Stomach (tissue), 8 donors: ENCODE measurements at regions not wholly inside any gene's neighbourhood (a gene's known extent, or its start where the extent isn't known, plus 50 kb on each side); places are given as distances from the start of the nearest gene placed in this dataset.

Source experiments
- DNase-seq, 2 donors: peaks; one replicate each; pipeline versions ENCODE4 v3.0.0 to v3.0.0-alpha.2; 2013 to 2019
- H3K27ac ChIP-seq, 5 donors: fragments of 200-600 bp in 4 of 5; sonication (generic) in 4 of 5; one replicate each; pipeline ENCODE4 v1.5.1; 2013 to 2019; ENCODE audit warnings: mild to moderate bottlenecking in 1 of 5, moderate library complexity in 1 of 5
- H3K27me3 ChIP-seq, 3 donors: fragments of 200-600 bp; sonication (generic); one replicate each; pipeline ENCODE4 v1.5.1; 2017 to 2019; ENCODE audit warnings: mixed run types in 1 of 3
- H3K36me3 ChIP-seq, 4 donors: fragments of 200-600 bp; sonication (generic); 1 replicate in 3 of 4; 2 replicates in 1 of 4; pipeline ENCODE4 v1.5.1; 2016 to 2019
- H3K4me1 ChIP-seq, 4 donors: fragments of 200-600 bp; sonication (generic); one replicate each; pipeline ENCODE4 v1.5.1; 2016 to 2019
- H3K4me3 ChIP-seq, 4 donors: fragments of 200-600 bp; sonication (generic) in 3 of 4; one replicate each; pipeline ENCODE4 v1.5.1; 2016 to 2019; ENCODE audit warnings: mild to moderate bottlenecking in 1 of 4
- H3K9me3 ChIP-seq, 4 donors: fragments of 200-600 bp; sonication (generic); one replicate each; pipeline ENCODE4 v1.5.1; 2016 to 2019
- CTCF ChIP-seq, 7 experiments: fragments of 450-650 bp in 4 of 7; fragments of 200-600 bp in 3 of 7; sonication (generic) in 3 of 7; IDR thresholded peaks; one replicate each; pipeline ENCODE4 v1.5.1; 2016 to 2019; ENCODE audit warnings: antibody characterized with exemption in 7 of 7, control low read depth in 2 of 7, mild to moderate bottlenecking in 1 of 7
- EP300 ChIP-seq: sonication (generic); formaldehyde crosslinking; IDR thresholded peaks from one replicate; pipeline ENCODE4 v1.6.1; 2017; ENCODE audit warnings: antibody characterized with exemption
- POLR2A ChIP-seq, 4 donors: fragments of 450-650 bp; IDR thresholded peaks; one replicate each; pipeline ENCODE4 v1.6.1; 2016; ENCODE audit warnings: antibody characterized with exemption in 4 of 4, control low read depth in 2 of 4, mild to moderate bottlenecking in 1 of 4, moderate library complexity in 1 of 4
- POLR2AphosphoS5 ChIP-seq, 3 donors: sonication (generic); formaldehyde crosslinking; IDR thresholded peaks; one replicate each; pipeline ENCODE4 v1.6.1; 2016; ENCODE audit warnings: antibody characterized with exemption in 3 of 3
- WGBS, 5 donors: extraction: QIAGEN DNeasy Blood & Tissue Kit in 3 of 5; methylation state at CpG; one replicate each; pipeline versions ENCODE4 v1.1.5 to v1.1.7; 2013 to 2018; 5-methylcytosine and 5-hydroxymethylcytosine counted together
- intact Hi-C: fragments of 100-400 bp; cut with DNase I; formaldehyde crosslinking; loops from one replicate; pipeline ENCODE4 v1.15.1; 2023; ENCODE audit warnings: low total_unique reads
- donor health status: healthy with polysubstance abuse.
- donor health status: Bipolar disorder and iron deficiency.
- donor health status: healthy.

- H3K27ac ChIP-seq = no peak overlapping the region
- no peak overlapping the region for H3K4me3 ChIP-seq
- H3K36me3 ChIP-seq = no peaks in the 10 kb centered on the region
- TF ChIP-seq CTCF (IDR thresholded peaks at IDR 0.05) (no peak), POLR2A (IDR thresholded peaks at IDR 0.05) (no peak), EP300 (no peak), POLR2AphosphoS5 (IDR thresholded peaks at IDR 0.05) (no peak)
- peaks cover 0 to 4% (median 0%) of the 10 kb centered on the region in 4 donors for H3K4me1 ChIP-seq
- WGBS, 5 donors = 50 to 69% (median 62%) methylated on average over 1 of the region's 1 CpG
- no peaks in the 10 kb centered on the region for H3K9me3 ChIP-seq
- no peaks in the 10 kb centered on the region for H3K27me3 ChIP-seq
- intact Hi-C loops = loop anchor here (10.0 kb wide), 1 partner anchor 258 kb away; no protein-coding TSS in a partner anchor
- no peak for DNase-seq
Observed at GRCh38 chr9:71253011-71253410, 131.6 kb upstream of the TRPM3 start.

- intact Hi-C loops = loop anchor here (10.0 kb wide), 1 partner anchor 256 kb away; no protein-coding TSS in a partner anchor
- no peak for DNase-seq
- H3K27ac ChIP-seq = no peak overlapping the region
Observed at GRCh38 chr9:71250581-71250980, 129.2 kb upstream of the TRPM3 start.

GRCh38 chr9:71249729-71250317 is 128.4 kb upstream of the TRPM3 start:
- Histone ChIP-seq H3K27ac (no peak overlapping the region), H3K4me1 (peaks cover 0 to 4% (median 0%) of the 10 kb centered on the region in 4 donors), H3K36me3 (no peaks in the 10 kb centered on the region), H3K4me3 (no peak overlapping the region), H3K27me3 (no peaks in the 10 kb centered on the region), H3K9me3 (no peaks in the 10 kb centered on the region)
- peak in 1 of 2 donors; percentile 81 for DNase-seq
- TF ChIP-seq CTCF (IDR thresholded peaks at IDR 0.05) (peak in 5 of 7 experiments; percentile 34 to 59 (median 56)), POLR2AphosphoS5 (IDR thresholded peaks at IDR 0.05) (peak in 1 of 3 donors; percentile 15), POLR2A (IDR thresholded peaks at IDR 0.05) (no peak)
- intact Hi-C loops = loop anchor here (10.0 kb wide), 2 partner anchors 255 to 605 kb away; no protein-coding TSS in a partner anchor
- 13 to 18% (median 15%) methylated on average over 5 of the region's 5 CpGs for WGBS, 5 donors

More at GRCh38 chr9:71250581-71250980, 129.2 kb upstream of the TRPM3 start:
- 20 to 33% (median 25%) methylated on average over 4 of the region's 4 CpGs for WGBS, 5 donors
- H3K4me3 ChIP-seq = no peak overlapping the region
- no peaks in the 10 kb centered on the region for H3K9me3 ChIP-seq
- TF ChIP-seq POLR2AphosphoS5 (IDR thresholded peaks at IDR 0.05) (no peak), CTCF (IDR thresholded peaks at IDR 0.05) (no peak), EP300 (no peak), POLR2A (IDR thresholded peaks at IDR 0.05) (no peak)
- H3K4me1 ChIP-seq = peaks cover 0 to 4% (median 0%) of the 10 kb centered on the region in 4 donors
- H3K36me3 ChIP-seq = no peaks in the 10 kb centered on the region
- H3K27me3 ChIP-seq = no peaks in the 10 kb centered on the region

GRCh38 chr9:71245651-71246050 is 124.2 kb upstream of the TRPM3 start:
- H3K36me3 ChIP-seq = no peaks in the 10 kb centered on the region
- H3K4me1 ChIP-seq = peaks cover 0 to 4% (median 0%) of the 10 kb centered on the region in 4 donors
- no peaks in the 10 kb centered on the region for H3K9me3 ChIP-seq
- intact Hi-C loops = loop anchor here (10.0 kb wide), 1 partner anchor 601 kb away; no protein-coding TSS in a partner anchor
- no peak overlapping the region for H3K27ac ChIP-seq
- H3K4me3 ChIP-seq = no peak overlapping the region
- no peak for DNase-seq
- no peaks in the 10 kb centered on the region for H3K27me3 ChIP-seq
- TF ChIP-seq POLR2A (IDR thresholded peaks at IDR 0.05) (no peak), POLR2AphosphoS5 (IDR thresholded peaks at IDR 0.05) (no peak), EP300 (no peak), CTCF (IDR thresholded peaks at IDR 0.05) (no peak)
